Amniotic epithelial cell (primary cell): ENCODE measurements at regions not wholly inside any gene's neighbourhood (a gene's known extent, or its start where the extent isn't known, plus 50 kb on each side); places are given as distances from the start of the nearest gene placed in this dataset.
A peak's percentile ranks its signal among the peaks of the same experiment; 100 is the strongest.
"Not testable (repeated sequence)": the region's sequence is repeated elsewhere in the genome, so short reads cannot be mapped to it uniquely, and the experiment has no call there.

Experiments used
- DNase-seq: peaks from one replicate; pipeline ENCODE4 v3.0.0-alpha.2; 2010; ENCODE audit warnings: low read depth

GRCh38 chr1:203401199-203401877 lies 50.4 kb upstream of the FMOD start:
- no peak for DNase-seq

- DNase-seq: no peak
Measured at GRCh38 chr1:203402152-203402551, 51.2 kb upstream of the FMOD start.

- DNase-seq: peak; percentile 88
Measured at GRCh38 chr1:203402629-203403337, 51.9 kb upstream of the FMOD start.

- no peak for DNase-seq
Measured at GRCh38 chr1:203403586-203403985, 52.7 kb upstream of the FMOD start.

- DNase-seq: no peak
Measured at GRCh38 chr1:203404546-203404945, 53.6 kb upstream of the FMOD start.

- no peak for DNase-seq
Measured at GRCh38 chr1:203405703-203406438, 54.9 kb upstream of the FMOD start.

- peak; percentile 11 for DNase-seq
Measured at GRCh38 chr1:203406446-203407045, 55.6 kb upstream of the FMOD start.

GRCh38 chr1:203407296-203407695 lies 56.4 kb upstream of the FMOD start:
- no peak for DNase-seq

- peak; percentile 64 for DNase-seq
Measured at GRCh38 chr1:203408486-203409481, 57.9 kb upstream of the FMOD start.

- DNase-seq: no peak
Measured at GRCh38 chr1:203410182-203410900, 59.4 kb upstream of the FMOD start.

GRCh38 chr1:203411431-203411830 lies 60.5 kb upstream of the FMOD start:
- not testable (repeated sequence) for DNase-seq

- no peak for DNase-seq
Measured at GRCh38 chr1:203419558-203419957, 56.0 kb upstream of the PRELP start.

- DNase-seq: no peak
Measured at GRCh38 chr1:203420263-203420662, 55.3 kb upstream of the PRELP start.

GRCh38 chr1:203421246-203421645 lies 54.4 kb upstream of the PRELP start:
- DNase-seq: no peak

- no peak for DNase-seq
Measured at GRCh38 chr1:203422116-203422515, 53.5 kb upstream of the PRELP start.

- DNase-seq: peak; percentile 14
Measured at GRCh38 chr1:203422656-203423055, 53.0 kb upstream of the PRELP start.

- no peak for DNase-seq
Measured at GRCh38 chr1:203424285-203424684, 51.3 kb upstream of the PRELP start.

GRCh38 chr1:203424861-203425662 lies 50.5 kb upstream of the PRELP start:
- DNase-seq: no peak

GRCh38 chr1:203425663-203425975 lies 50.0 kb upstream of the PRELP start:
- DNase-seq: peak; percentile 22
